NCI-H1436 treated with DMSO at 0.1 percent for 48 hours (cell line): ENCODE measurements at regions not wholly inside any gene's neighbourhood (a gene's known extent, or its start where the extent isn't known, plus 50 kb on each side); places are given as distances from the start of the nearest gene placed in this dataset.
"Not testable (repeated sequence)": the region's sequence is repeated elsewhere in the genome, so short reads cannot be mapped to it uniquely, and the experiment has no call there.

ENCODE experiments used
- DNase-seq: peaks from one replicate; lab custom pipeline; 2025; lab: John Stamatoyannopoulos, UW

GRCh38 chr6:130672153-130672552 is 155.1 kb upstream of the SMLR1 start:
- DNase-seq, result no peak

- DNase-seq, result no peak
These were observed 152.6 kb upstream of the SMLR1 start for GRCh38 chr6:130674604-130675003.

GRCh38 chr6:130675072-130675471 is 152.1 kb upstream of the SMLR1 start:
- DNase-seq, result no peak

- DNase-seq, result no peak
These were observed 151.0 kb upstream of the SMLR1 start for GRCh38 chr6:130676077-130676772.

GRCh38 chr6:130676773-130677144 is 150.4 kb upstream of the SMLR1 start:
- DNase-seq, result no peak

- no peak for DNase-seq
These were observed 149.9 kb upstream of the SMLR1 start for GRCh38 chr6:130677312-130677711.

GRCh38 chr6:130677766-130678165 is 149.4 kb upstream of the SMLR1 start:
- DNase-seq, result no peak

- no peak for DNase-seq
These were observed 147.5 kb upstream of the SMLR1 start for GRCh38 chr6:130679684-130680083.

GRCh38 chr6:130680116-130680515 is 147.1 kb upstream of the SMLR1 start:
- DNase-seq, result no peak

- DNase-seq, result no peak
These were observed 146.2 kb upstream of the SMLR1 start for GRCh38 chr6:130681028-130681427.

- no peak for DNase-seq
These were observed 145.1 kb upstream of the SMLR1 start for GRCh38 chr6:130682066-130682465.

- DNase-seq, result no peak
These were observed 143.3 kb upstream of the SMLR1 start for GRCh38 chr6:130683761-130684517.

GRCh38 chr6:130692659-130693058 is 134.5 kb upstream of the SMLR1 start:
- no peak for DNase-seq

- DNase-seq, result no peak
These were observed 133.3 kb upstream of the SMLR1 start for GRCh38 chr6:130693944-130694343.

GRCh38 chr6:130694606-130695005 is 132.6 kb upstream of the SMLR1 start:
- no peak for DNase-seq

GRCh38 chr6:130696806-130697205 is 130.4 kb upstream of the SMLR1 start:
- DNase-seq, result no peak

GRCh38 chr6:130697271-130697994 is 129.8 kb upstream of the SMLR1 start:
- no peak for DNase-seq

- DNase-seq, result no peak
These were observed 129.1 kb upstream of the SMLR1 start for GRCh38 chr6:130697995-130698535.

- no peak for DNase-seq
These were observed 127.5 kb upstream of the SMLR1 start for GRCh38 chr6:130699742-130700141.

GRCh38 chr6:130700397-130700796 is 126.8 kb upstream of the SMLR1 start:
- no peak for DNase-seq

- no peak for DNase-seq
These were observed 118.9 kb upstream of the SMLR1 start for GRCh38 chr6:130708338-130708737.

GRCh38 chr6:130711641-130712040 is 115.6 kb upstream of the SMLR1 start:
- not testable (repeated sequence) for DNase-seq

- DNase-seq, result no peak
These were observed 114.1 kb upstream of the SMLR1 start for GRCh38 chr6:130713144-130713543.
